Stimulated activated CD4-positive, alpha-beta T cell treated with anti-CD3 and anti-CD28 coated beads, Interleukin-15, amount 100 ng/mL, for 1 hour (primary cell): ENCODE measurements at regions not wholly inside any gene's neighbourhood (a gene's known extent, or its start where the extent isn't known, plus 50 kb on each side); places are given as distances from the start of the nearest gene placed in this dataset.

Source experiments
- DNase-seq, 2 donors: peaks; one replicate each; pipeline ENCODE4 v3.0.0-alpha.2; 2020; ENCODE audit warnings: low read depth in 1 of 2, low spot score in 1 of 2

DNA sequence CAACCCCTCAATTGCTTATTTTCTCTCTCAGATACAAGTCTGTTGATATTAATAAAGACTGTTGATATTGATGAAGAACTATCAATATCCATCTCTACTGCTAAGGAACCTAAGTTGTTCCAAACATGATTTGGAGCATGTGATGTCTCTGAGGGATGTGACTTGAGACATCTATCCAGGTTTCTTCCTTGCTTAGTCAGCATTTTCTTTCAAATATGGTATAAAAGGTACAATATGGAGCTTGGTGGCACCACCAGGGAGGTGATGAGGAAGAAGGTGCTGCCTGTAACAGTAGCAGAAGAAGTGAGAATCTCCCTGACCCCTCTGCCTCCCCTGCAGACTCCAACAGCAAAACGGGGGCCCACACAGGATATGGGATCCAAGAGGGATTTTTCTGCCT lies 329.0 kb downstream of the MAF start:
- no peak for DNase-seq

DNA sequence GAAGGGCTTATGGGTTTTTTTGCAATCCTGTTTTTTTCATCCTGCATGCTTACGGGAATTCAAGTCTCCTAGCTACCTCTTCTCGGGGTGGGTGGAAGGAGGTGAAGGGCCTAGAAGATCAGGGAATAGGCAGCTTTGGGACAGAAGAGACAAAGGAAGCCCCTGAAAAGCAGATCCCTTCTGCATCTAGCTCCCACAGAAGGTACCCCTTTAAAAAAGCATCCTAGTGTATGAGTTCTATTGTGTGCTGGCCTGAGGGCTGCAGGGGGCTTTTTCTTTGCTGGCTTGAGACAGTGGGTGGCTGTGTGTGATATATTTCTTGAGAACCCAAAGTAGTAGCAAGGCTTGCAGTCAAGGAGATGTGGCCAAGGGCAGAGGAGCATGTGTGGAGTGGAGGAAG lies 330.5 kb downstream of the MAF start:
- DNase-seq: no peak

DNA sequence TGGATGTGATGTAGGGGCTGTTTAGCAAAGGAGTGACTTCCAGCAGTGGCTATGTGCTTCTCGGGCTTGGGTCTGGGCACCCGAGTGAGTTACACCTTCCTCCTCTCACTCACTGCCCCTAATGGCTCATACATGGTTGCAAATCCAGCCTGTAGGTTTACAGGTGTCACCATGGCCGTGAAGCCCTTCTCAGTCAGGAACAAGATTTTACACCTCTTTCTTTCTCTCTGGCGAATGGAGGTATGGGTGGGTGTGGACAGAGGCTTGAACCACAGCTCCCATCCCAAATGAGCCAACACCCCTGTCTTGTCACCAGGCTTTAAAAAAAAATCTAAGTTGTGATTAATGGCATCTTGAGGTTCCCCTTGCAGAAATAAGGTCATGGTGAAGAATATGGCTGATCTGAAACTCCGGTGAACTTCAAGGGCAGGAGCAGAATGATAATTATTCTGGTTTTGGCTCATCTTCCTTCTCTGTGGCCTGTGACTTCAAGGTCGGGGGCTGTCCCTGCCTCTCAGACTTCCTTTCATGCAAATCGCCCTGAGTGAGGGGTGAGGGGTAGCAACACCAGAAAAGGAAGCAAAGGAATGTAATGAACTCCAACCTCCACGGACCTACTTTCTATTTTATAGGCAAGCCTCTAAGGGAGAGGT lies 331.2 kb downstream of the MAF start:
- DNase-seq: no peak

DNA sequence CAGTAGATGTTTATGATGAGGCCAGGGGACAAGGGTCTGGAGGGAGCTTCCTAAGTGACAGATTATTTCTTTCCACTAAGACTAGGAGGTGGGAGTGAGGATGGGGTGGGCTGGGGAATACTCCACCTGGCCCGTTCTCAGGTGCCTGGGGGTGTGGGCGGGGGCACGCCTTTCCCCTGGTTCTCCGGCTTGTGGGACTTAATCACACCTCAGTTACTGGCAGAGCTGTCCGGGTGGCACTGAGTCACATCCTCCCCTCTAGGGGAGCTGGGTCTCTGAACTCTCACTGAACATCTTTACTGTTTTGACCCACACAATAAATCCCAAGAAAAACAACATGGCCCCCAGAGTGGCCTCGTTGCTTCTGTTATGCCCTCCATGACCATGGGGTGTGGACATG lies 332.8 kb downstream of the MAF start:
- DNase-seq: no peak

DNA sequence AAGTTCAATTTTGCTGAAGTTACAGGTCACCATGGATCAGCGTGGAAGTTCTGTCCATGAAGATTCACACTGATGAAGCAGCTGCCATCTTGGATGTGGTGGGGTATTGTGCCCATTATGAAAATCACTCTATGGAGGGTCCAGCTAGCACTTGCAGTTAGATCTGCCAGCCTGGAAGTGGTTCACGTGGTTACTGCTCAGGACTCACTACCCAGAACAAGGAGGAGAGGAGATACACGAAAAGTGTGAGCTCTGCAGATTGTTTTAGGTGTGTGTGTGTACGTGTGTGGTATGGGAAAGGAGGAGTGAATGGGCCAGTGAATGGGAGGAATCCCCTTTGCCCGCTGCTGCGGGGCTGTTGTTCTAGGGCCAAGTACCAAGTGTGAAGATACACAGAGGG lies 333.4 kb downstream of the MAF start:
- DNase-seq: no peak

DNA sequence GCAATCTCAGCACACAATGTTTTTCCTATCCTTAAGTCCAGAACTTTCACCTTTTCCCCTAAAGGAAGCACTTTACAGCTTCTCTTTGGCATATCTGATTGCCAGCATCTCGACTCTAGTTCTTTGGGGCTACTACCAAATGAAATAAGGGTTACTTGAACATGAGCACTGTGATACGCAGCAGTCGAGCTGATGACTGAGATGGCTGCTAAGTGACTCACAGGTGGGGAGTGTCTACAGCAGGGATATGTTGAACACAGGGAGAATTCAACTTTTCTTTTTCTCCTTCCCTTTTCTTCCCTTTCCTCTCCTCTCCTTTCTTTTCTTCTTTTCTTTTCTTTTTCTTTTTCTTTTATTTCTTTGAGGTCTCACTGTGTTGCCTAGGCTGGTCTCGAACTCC lies 334.8 kb downstream of the MAF start:
- no peak for DNase-seq

DNA sequence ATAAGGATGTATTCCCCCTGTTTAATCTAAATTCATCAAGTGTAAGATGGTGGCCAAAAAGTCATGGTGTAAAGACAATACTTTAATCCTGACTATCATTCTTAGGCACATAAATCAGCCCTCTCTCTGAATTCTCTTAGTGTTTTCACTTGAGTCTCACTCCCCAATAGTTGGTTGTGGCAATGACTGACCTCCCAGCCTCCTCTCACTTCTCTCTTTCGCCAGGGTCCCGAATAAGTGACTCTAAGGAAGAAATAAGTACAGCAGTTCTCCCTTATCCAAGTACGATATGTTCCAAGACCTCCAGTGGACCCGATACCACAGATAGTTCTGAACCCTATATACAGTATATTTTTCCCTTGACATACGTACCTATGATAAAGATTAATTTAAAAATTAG lies 335.3 kb downstream of the MAF start:
- no peak for DNase-seq

DNA sequence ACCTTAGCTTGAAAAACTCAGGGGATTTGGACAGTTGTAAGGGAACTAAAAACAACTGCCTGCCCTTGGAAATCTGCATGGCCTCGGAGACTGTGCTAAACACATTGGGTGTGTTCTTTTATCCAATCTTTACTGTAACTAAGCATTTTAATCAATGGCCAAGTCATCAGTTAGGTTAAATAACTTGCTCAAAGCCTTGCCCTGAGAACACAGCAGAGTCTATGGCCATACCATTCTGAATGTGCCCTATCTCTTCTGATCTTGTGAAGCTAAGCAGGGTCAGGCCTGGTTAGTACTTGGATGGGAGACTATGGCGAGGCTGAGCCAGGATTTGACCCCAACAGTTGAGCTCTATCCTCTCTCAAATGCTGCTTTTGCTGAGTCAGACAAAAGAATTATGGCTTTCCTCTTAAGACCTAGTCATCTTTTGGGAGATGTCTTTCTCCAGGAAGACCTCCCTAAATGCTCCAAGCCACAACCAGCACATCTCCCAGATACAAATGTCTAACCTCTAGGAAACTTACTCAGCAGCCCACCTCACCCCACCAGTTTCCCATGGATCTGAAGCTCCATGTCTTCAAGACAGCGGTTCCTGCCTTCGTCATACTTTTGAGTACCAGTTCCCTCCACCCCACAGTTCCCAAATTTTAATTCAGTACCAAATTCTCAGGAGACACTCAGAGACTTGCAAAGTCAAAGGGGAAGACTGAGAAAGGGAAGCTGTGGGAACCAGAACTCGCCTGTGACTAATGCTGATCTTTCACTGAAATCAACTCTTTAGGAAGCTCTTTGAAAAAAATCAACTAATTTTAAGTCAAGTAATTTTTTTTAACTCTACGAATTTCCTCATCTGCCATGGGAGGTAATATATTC lies 336.1 kb downstream of the MAF start:
- DNase-seq: no peak

DNA sequence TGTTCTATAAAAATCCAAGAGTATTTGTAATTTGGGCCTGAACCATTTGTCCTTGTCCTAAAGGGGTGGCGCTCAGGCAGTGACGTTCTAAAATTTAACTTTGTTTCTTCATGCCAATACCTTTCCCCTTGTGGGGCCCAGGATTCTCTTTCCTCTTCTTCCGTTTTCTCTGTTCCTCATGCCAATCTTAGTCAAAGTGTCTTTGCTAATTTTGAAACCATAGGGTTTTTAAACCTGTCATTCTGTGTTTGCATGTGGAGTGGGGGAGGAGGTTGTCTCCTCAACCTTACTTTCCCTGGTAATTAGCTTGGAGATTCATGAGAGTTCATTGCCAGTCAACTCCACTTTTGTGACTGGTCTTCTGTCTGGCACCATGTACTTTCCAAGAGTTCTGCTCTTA lies 337.1 kb downstream of the MAF start:
- DNase-seq: no peak
